H9 (cell line): ENCODE measurements at regions not wholly inside any gene's neighbourhood (a gene's known extent, or its start where the extent isn't known, plus 50 kb on each side); places are given as distances from the start of the nearest gene placed in this dataset.

ENCODE experiments used
- DNase-seq: peaks from one replicate; pipeline ENCODE4 v3.0.0-alpha.2; 2017
- H2AFZ ChIP-seq: one replicate; pipeline ENCODE4 v1.6.1; 2013; ENCODE audit warnings: mild to moderate bottlenecking, low read length, control low read depth, moderate library complexity
- H2AK5ac ChIP-seq: 2 replicates; pipeline ENCODE4 v1.6.1; 2013; ENCODE audit warnings: low read length, control low read depth, mixed read lengths; ENCODE audit not compliant: insufficient read length
- H2BK120ac ChIP-seq: one replicate; pipeline ENCODE4 v1.6.1; 2013; ENCODE audit warnings: low read depth, mild to moderate bottlenecking, low read length, control low read depth, inconsistent platforms; ENCODE audit not compliant: poor library complexity, severe bottlenecking
- H2BK12ac ChIP-seq: 2 replicates; pipeline ENCODE4 v1.6.1; 2013; ENCODE audit warnings: low read length, control low read depth, mixed read lengths, low read depth; ENCODE audit not compliant: insufficient read length
- H2BK15ac ChIP-seq: 2 replicates; pipeline ENCODE4 v1.6.1; 2013; ENCODE audit warnings: low read depth, low read length, control low read depth
- H2BK20ac ChIP-seq: one replicate; pipeline ENCODE4 v1.6.1; 2013; ENCODE audit warnings: low read depth, mild to moderate bottlenecking, low read length, control low read depth, inconsistent platforms; ENCODE audit not compliant: poor library complexity, severe bottlenecking
- H2BK5ac ChIP-seq: 2 replicates; pipeline ENCODE4 v1.6.1; 2013; ENCODE audit warnings: low read length, control low read depth, mixed read lengths; ENCODE audit not compliant: insufficient read length
- H3K14ac ChIP-seq: 2 replicates; pipeline ENCODE4 v1.6.1; 2013; ENCODE audit warnings: low read length, control low read depth; ENCODE audit not compliant: insufficient read depth
- H3K18ac ChIP-seq: 2 replicates; pipeline ENCODE4 v1.6.1; 2013; ENCODE audit warnings: low read depth, mild to moderate bottlenecking, mixed read lengths, low read length, control low read depth; ENCODE audit not compliant: insufficient read length
- H3K23ac ChIP-seq: 2 replicates; pipeline ENCODE4 v1.6.1; 2013; ENCODE audit warnings: low read length, control low read depth, mixed read lengths, low read depth; ENCODE audit not compliant: insufficient read length
- H3K23me2 ChIP-seq: 2 replicates; pipeline ENCODE4 v1.6.1; 2013; ENCODE audit warnings: low read depth, mild to moderate bottlenecking, mixed read lengths, low read length, control low read depth; ENCODE audit not compliant: insufficient read length, poor library complexity, severe bottlenecking
- H3K27ac ChIP-seq: 2 replicates; pipeline ENCODE4 v1.5.1; 2013; ENCODE audit warnings: low read length, control low read depth, mixed read lengths, low read depth; ENCODE audit not compliant: insufficient read length
- H3K27me3 ChIP-seq: 2 replicates; pipeline ENCODE4 v1.6.1; 2013; ENCODE audit warnings: low read length, control low read depth, inconsistent platforms; ENCODE audit not compliant: insufficient read depth
- H3K4ac ChIP-seq: 2 replicates; pipeline ENCODE4 v1.6.1; 2013; ENCODE audit warnings: low read depth, mild to moderate bottlenecking, control low read depth, inconsistent platforms, low read length, moderate library complexity
- H3K4me1 ChIP-seq: 2 replicates; pipeline ENCODE4 v1.6.1; 2013; ENCODE audit warnings: low read length, control low read depth, inconsistent platforms; ENCODE audit not compliant: insufficient read depth
- H3K4me2 ChIP-seq: 2 replicates; pipeline ENCODE4 v1.6.1; 2013; ENCODE audit warnings: low read length, control low read depth, mixed read lengths; ENCODE audit not compliant: insufficient read length, insufficient read depth
- H3K56ac ChIP-seq: 2 replicates; pipeline ENCODE4 v1.6.1; 2013; ENCODE audit warnings: low read depth, mild to moderate bottlenecking, mixed read lengths, low read length, control low read depth; ENCODE audit not compliant: insufficient read length
- H3K79me1 ChIP-seq: 2 replicates; pipeline ENCODE4 v1.6.1; 2013; ENCODE audit warnings: low read depth, mild to moderate bottlenecking, moderate library complexity, low read length, control low read depth, inconsistent platforms; ENCODE audit not compliant: insufficient read depth, poor library complexity, severe bottlenecking
- H3K79me2 ChIP-seq: 2 replicates; pipeline ENCODE4 v1.6.1; 2013; ENCODE audit warnings: low read length, control low read depth, inconsistent platforms; ENCODE audit not compliant: insufficient read depth
- H3K9ac ChIP-seq: 2 replicates; pipeline ENCODE4 v1.6.1; 2013; ENCODE audit warnings: low read length, control low read depth, mixed read lengths; ENCODE audit not compliant: insufficient read length; ENCODE audit errors: extremely low read depth
- H3K9me3 ChIP-seq: one replicate; pipeline ENCODE4 v1.6.1; 2013; ENCODE audit warnings: low read depth, low read length, inconsistent platforms; ENCODE audit not compliant: control insufficient read depth
- H3T11ph ChIP-seq: one replicate; pipeline ENCODE4 v1.6.1; 2013; ENCODE audit warnings: mild to moderate bottlenecking, low read length, control low read depth, inconsistent platforms
- H4K20me1 ChIP-seq: one replicate; pipeline ENCODE4 v1.6.1; 2013; ENCODE audit not compliant: control insufficient read depth, insufficient read length, insufficient read depth
- H4K5ac ChIP-seq: 2 replicates; pipeline ENCODE4 v1.6.1; 2013; ENCODE audit warnings: low read depth, mild to moderate bottlenecking, mixed read lengths, low read length, control low read depth; ENCODE audit not compliant: insufficient read length
- H4K8ac ChIP-seq: replicated peaks from 2 replicates; pipeline ENCODE4 v1.6.1; 2013; ENCODE audit warnings: low read length, control low read depth, mixed read lengths, low read depth; ENCODE audit not compliant: insufficient read length
- H4K91ac ChIP-seq: 2 replicates; pipeline ENCODE4 v1.6.1; 2013; ENCODE audit warnings: low read depth, mild to moderate bottlenecking, moderate library complexity, mixed read lengths, low read length, control low read depth; ENCODE audit not compliant: insufficient read length
- H3K27ac Mint-ChIP-seq, 3 experiments: 2 replicates in 2 of 3; 3 replicates in 1 of 3; pipeline ENCODE4 v1.8.0; 2020 to 2021; ENCODE audit warnings: mixed read lengths in 3 of 3, mild to moderate bottlenecking in 1 of 3, moderate library complexity in 1 of 3
- H3K27me3 Mint-ChIP-seq: 2 replicates; pipeline ENCODE4 v1.8.0; 2021; ENCODE audit warnings: low read depth, mild to moderate bottlenecking, moderate library complexity, mixed read lengths
- H3K36me3 Mint-ChIP-seq, 3 experiments: 2 replicates in 2 of 3; 3 replicates in 1 of 3; pipeline ENCODE4 v1.8.0; 2020 to 2021; ENCODE audit warnings: low read depth in 3 of 3, mixed read lengths in 3 of 3; ENCODE audit not compliant: insufficient read depth in 1 of 3
- H3K4me1 Mint-ChIP-seq, 2 experiments: 2 replicates each; pipeline ENCODE4 v1.8.0; 2020; ENCODE audit warnings: mixed read lengths in 2 of 2
- H3K4me3 Mint-ChIP-seq, 2 experiments: 2 replicates in 1 of 2; 3 replicates in 1 of 2; pipeline ENCODE4 v1.8.0; 2020 to 2021; ENCODE audit warnings: mild to moderate bottlenecking in 2 of 2, mixed read lengths in 2 of 2, moderate library complexity in 1 of 2
- H3K9me3 Mint-ChIP-seq, 2 experiments: 2 replicates in 1 of 2; 3 replicates in 1 of 2; pipeline ENCODE4 v1.8.0; 2020; ENCODE audit warnings: mild to moderate bottlenecking in 2 of 2, mixed read lengths in 2 of 2, moderate library complexity in 1 of 2
- WGBS: extraction: QIAGEN DNeasy Blood & Tissue Kit; methylation state at CpG from one replicate; pipeline ENCODE4 v1.1.7; 2013; ENCODE audit warnings: missing lambda C conversion rate, low lambda C conversion rate, mixed read lengths; ENCODE audit not compliant: insufficient read length; ENCODE audit errors: extremely low coverage; 5-methylcytosine and 5-hydroxymethylcytosine counted together
- TF ChIP-seq, protein P1 (sequence below): fragments of 200-600 bp; sonication (generic); conservative IDR thresholded peaks from 3 replicates; pipeline ENCODE4 v1.8.0; 2021; ENCODE audit warnings: antibody characterized with exemption, mild to moderate bottlenecking

GRCh38 chr1:29643281-29643680, 407.0 kb downstream of the PTPRU start:
- Histone ChIP-seq H2BK12ac (no peak overlapping the region), H3K14ac (no peak overlapping the region), H3K4me2 (no peak overlapping the region), H2BK15ac (no peak overlapping the region), H3K27ac (no peak overlapping the region), H4K91ac (no peak overlapping the region), H2AFZ (no peak overlapping the region), H3K23me2 (no peaks in the 10 kb centered on the region), H3T11ph (no peak overlapping the region), H2BK120ac (no peak overlapping the region), H3K4me1 (no peaks in the 10 kb centered on the region; the same call in 1 of the 2 replicates), H4K8ac (no peak overlapping the region), H3K79me1 (no peaks in the 10 kb centered on the region), H3K4ac (no peak overlapping the region), H4K5ac (no peak overlapping the region), H3K9ac (no peak overlapping the region), H3K79me2 (no peaks in the 10 kb centered on the region), H3K56ac (no peak overlapping the region), H3K23ac (no peak overlapping the region), H3K27me3 (no peaks in the 10 kb centered on the region), H4K20me1 (no peaks in the 10 kb centered on the region), H2AK5ac (no peak overlapping the region), H2BK20ac (no peak overlapping the region), H3K18ac (no peak overlapping the region), H3K9me3 (no peaks in the 10 kb centered on the region), H2BK5ac (no peak overlapping the region)
- Mint-ChIP-seq H3K4me3 (no peak overlapping the region), H3K27ac (no peak overlapping the region), H3K27me3 (no peaks in the 10 kb centered on the region; the same call in none of the 2 replicates), H3K9me3 (no peaks in the 10 kb centered on the region), H3K4me1 (peaks cover 24 to 33% of the 10 kb centered on the region in 2 experiments), H3K36me3 (no peaks in the 10 kb centered on the region)
- TF ChIP-seq, protein P1, sequence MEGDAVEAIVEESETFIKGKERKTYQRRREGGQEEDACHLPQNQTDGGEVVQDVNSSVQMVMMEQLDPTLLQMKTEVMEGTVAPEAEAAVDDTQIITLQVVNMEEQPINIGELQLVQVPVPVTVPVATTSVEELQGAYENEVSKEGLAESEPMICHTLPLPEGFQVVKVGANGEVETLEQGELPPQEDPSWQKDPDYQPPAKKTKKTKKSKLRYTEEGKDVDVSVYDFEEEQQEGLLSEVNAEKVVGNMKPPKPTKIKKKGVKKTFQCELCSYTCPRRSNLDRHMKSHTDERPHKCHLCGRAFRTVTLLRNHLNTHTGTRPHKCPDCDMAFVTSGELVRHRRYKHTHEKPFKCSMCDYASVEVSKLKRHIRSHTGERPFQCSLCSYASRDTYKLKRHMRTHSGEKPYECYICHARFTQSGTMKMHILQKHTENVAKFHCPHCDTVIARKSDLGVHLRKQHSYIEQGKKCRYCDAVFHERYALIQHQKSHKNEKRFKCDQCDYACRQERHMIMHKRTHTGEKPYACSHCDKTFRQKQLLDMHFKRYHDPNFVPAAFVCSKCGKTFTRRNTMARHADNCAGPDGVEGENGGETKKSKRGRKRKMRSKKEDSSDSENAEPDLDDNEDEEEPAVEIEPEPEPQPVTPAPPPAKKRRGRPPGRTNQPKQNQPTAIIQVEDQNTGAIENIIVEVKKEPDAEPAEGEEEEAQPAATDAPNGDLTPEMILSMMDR: no peak
- WGBS: no CpG with 5 or more reads among the region's 4 CpGs
- DNase-seq: no peak
